ENCODE measurements at regions not wholly inside any gene's neighbourhood (a gene's known extent, or its start where the extent isn't known, plus 50 kb on each side); places are given as distances from the start of the nearest gene placed in this dataset.
"Not testable (repeated sequence)": the region's sequence is repeated elsewhere in the genome, so short reads cannot be mapped to it uniquely, and the experiment has no call there.

DNA sequence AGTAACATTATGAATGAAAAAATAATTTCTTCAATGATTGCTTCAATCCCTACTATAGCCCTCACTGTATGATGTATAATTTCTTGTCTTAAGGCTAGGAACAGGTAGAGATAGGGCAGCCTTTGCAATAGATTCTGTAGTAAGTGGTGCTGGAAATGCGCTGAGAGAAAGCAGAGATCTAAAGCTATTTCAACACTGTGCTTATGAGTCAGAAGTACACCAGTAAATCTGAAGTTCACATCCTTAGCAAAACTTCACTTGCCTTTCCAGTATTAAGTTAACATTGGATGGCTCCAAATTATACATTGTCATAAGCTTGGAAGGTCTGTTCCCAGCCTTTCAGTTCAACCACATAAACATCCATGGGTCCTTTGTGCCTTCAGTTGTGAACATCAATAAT lies 178.2 kb upstream of the EPHA4 start:
- ChIA-PET POLR2A (ENCODE audit: partially characterized antibody) (no interaction called here), CTCF (ENCODE audit: partially characterized antibody) (no interaction called here)
- Histone ChIP-seq H3K27ac (ENCODE audit: low read depth, low read length) (no peak overlapping the region), H3K36me3 (ENCODE audit: insufficient read depth, low read length) (no peaks in the 10 kb centered on the region), H3K4me3 (ENCODE audit: low read length in 2 of 2) (no peak overlapping the region), H3K27me3 (ENCODE audit: insufficient read depth, low read length) (no peaks in the 10 kb centered on the region), H3K9me3 (ENCODE audit: control insufficient read depth in 1 of 2, low read length in 2 of 2) (no peaks in the 10 kb centered on the region), H3K4me1 (ENCODE audit: insufficient read depth, low read length) (no peaks in the 10 kb centered on the region)
- intact Hi-C loops (cut with micrococcal nuclease): no loop called here
- no peaks in the 10 kb centered on the region for H3K36me3 Mint-ChIP-seq
- no peaks in the 10 kb centered on the region for H3K27me3 Mint-ChIP-seq
- H3K27ac Mint-ChIP-seq: no peak overlapping the region
- H3K9me3 Mint-ChIP-seq: peaks cover 0 to 4% (median under 1%) of the 10 kb centered on the region in 8 donors
- H3K4me1 Mint-ChIP-seq: no peaks in the 10 kb centered on the region
- no peak for DNase-seq
- no peak overlapping the region for H3K4me3 Mint-ChIP-seq

DNA sequence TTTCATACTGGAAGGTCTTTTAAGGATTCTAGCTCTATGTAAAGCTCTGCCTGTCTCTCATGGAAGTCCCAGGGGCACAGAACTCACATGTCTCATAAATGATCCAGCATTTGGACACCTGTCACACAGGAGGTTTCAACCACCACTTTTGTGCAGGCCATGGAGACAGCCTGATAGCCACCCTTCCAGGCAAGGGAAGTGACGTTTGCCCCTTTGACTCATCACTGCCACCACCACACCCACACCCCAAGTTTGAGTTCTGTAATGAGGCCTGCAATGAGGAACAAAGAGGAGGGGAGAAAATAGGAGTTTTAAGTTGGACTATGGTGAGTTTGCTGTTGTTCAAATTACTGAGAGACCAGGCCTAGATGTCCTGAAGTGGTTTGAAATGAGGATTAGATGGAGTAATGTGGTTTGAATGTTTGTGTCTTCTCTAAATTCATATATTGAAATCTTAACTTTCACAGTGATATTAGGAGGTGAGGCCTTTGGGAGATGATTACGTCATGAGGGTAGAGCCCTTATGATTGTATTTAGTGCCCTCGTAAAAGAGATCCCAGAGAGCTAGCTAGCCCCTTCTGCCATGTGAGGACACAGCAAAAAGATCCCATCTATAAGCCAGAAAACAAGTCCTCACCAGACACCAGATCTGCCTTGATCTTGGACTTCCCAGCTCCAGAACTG lies 175.3 kb upstream of the EPHA4 start:
- Histone ChIP-seq H3K9me3 (ENCODE audit: control insufficient read depth in 1 of 2, low read length in 2 of 2) (no peaks in the 10 kb centered on the region), H3K27ac (ENCODE audit: low read depth, low read length) (no peak overlapping the region), H3K4me3 (ENCODE audit: low read length in 2 of 2) (no peak overlapping the region), H3K27me3 (ENCODE audit: insufficient read depth, low read length) (no peaks in the 10 kb centered on the region), H3K4me1 (ENCODE audit: insufficient read depth, low read length) (no peaks in the 10 kb centered on the region), H3K36me3 (ENCODE audit: insufficient read depth, low read length) (no peaks in the 10 kb centered on the region)
- H3K4me3 Mint-ChIP-seq: no peak overlapping the region
- intact Hi-C loops (cut with micrococcal nuclease): no loop called here
- no peaks in the 10 kb centered on the region for H3K4me1 Mint-ChIP-seq
- POLR2A ChIA-PET (ENCODE audit: partially characterized antibody): no interaction called here
- CTCF ChIA-PET (ENCODE audit: partially characterized antibody): no interaction called here
- DNase-seq: no peak
- peaks cover 0 to 4% (median 2%) of the 10 kb centered on the region in 8 donors for H3K9me3 Mint-ChIP-seq
- H3K36me3 Mint-ChIP-seq: no peaks in the 10 kb centered on the region
- no peak overlapping the region for H3K27ac Mint-ChIP-seq
- peaks cover 0 to 1% of the 10 kb centered on the region in 2 donors for H3K27me3 Mint-ChIP-seq

DNA sequence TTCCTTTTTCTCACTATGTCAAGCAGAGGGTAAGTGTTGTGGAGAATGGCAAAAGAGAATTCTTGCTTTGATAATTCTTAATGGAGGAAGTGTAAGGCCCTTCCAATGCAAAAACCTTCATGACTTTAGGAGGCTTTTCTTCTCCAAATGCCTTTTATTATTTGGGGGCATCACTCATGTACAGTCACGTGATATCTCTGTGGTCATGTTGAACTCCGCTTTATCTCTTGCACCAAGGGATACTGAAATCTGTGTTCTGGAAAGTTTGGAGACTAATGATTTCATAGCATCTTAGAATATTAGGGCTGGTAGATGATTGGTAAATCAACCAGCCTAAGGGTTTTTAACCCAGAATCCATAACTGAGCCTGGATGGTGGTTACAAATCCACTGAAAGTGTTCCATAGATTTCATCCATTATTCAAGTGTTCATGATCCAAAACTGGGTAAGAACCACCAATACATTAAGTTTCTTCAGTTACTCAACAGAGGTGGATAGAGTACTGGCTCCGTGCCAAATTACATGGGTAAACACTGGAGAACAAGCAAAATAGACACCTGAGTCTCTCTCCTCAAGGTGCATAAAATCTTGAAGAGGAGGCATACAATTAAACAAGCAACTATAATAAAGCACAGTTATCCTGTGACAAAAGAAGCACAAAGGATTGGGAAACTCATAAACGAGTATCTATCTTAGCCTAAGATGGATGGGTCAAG lies 169.6 kb upstream of the EPHA4 start:
- no peaks in the 10 kb centered on the region for H3K4me1 ChIP-seq (ENCODE audit: insufficient read depth, low read length)
- Mint-ChIP-seq H3K4me1 (no peaks in the 10 kb centered on the region), H3K4me3 (no peak overlapping the region), H3K9me3 (peaks cover 0 to 5% (median 0%) of the 10 kb centered on the region in 8 donors), H3K27ac (no peak overlapping the region), H3K27me3 (peaks cover 0 to 1% of the 10 kb centered on the region in 2 donors), H3K36me3 (no peaks in the 10 kb centered on the region)
- H3K4me3 ChIP-seq (ENCODE audit: low read length in 2 of 2): no peak overlapping the region
- H3K27me3 ChIP-seq (ENCODE audit: insufficient read depth, low read length): no peaks in the 10 kb centered on the region
- DNase-seq: no peak
- intact Hi-C loops (cut with micrococcal nuclease): no loop called here
- H3K9me3 ChIP-seq (ENCODE audit: control insufficient read depth in 1 of 2, low read length in 2 of 2): no peaks in the 10 kb centered on the region
- CTCF ChIA-PET (ENCODE audit: partially characterized antibody): no interaction called here
- no peak overlapping the region for H3K27ac ChIP-seq (ENCODE audit: low read depth, low read length)
- H3K36me3 ChIP-seq (ENCODE audit: insufficient read depth, low read length): no peaks in the 10 kb centered on the region
- POLR2A ChIA-PET (ENCODE audit: partially characterized antibody): no interaction called here

DNA sequence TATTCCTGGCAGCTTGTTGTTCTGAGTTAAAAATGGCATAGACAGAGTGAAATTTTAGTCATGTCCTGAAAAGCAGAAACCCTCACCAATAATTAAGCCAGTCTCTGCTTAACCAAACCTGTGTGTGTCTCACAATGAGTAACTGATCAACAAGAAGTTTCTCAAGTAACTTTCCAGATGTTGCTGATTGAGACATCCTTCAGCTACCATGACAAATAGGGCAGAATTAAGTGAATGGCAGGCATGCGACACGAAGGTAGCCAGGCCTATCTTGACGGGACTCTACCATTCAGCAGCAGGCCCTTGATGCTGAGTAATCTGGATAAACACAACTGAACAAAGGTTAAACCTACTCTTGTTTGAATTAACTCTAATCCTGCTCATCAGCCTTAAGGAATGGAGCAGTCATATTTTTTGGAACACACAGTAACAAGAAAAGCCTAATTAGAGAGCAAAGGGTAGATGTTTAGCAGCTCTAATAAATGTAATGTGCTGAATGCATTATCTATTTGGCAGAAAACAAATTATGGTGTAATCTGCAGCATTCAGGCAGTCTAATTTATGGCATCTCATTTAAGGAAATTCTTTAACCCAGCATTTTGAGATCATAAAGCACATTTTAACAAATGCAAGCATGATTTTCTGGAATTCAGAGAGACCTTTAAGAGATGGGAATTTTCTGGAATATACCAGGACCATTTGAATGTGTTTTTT lies 159.5 kb upstream of the EPHA4 start:
- Histone ChIP-seq H3K4me3 (ENCODE audit: low read length in 2 of 2) (no peak overlapping the region), H3K36me3 (ENCODE audit: insufficient read depth, low read length) (no peaks in the 10 kb centered on the region), H3K27me3 (ENCODE audit: insufficient read depth, low read length) (no peaks in the 10 kb centered on the region), H3K27ac (ENCODE audit: low read depth, low read length) (no peak overlapping the region), H3K9me3 (ENCODE audit: control insufficient read depth in 1 of 2, low read length in 2 of 2) (no peaks in the 10 kb centered on the region), H3K4me1 (ENCODE audit: insufficient read depth, low read length) (no peaks in the 10 kb centered on the region)
- CTCF ChIA-PET (ENCODE audit: partially characterized antibody): no interaction called here
- Mint-ChIP-seq H3K36me3 (no peaks in the 10 kb centered on the region), H3K27me3 (no peaks in the 10 kb centered on the region), H3K4me1 (no peaks in the 10 kb centered on the region), H3K27ac (no peak overlapping the region), H3K4me3 (no peak overlapping the region), H3K9me3 (peaks cover 0 to 3% (median 0%) of the 10 kb centered on the region in 8 donors)
- no peak for DNase-seq
- intact Hi-C loops (cut with micrococcal nuclease): no loop called here
- POLR2A ChIA-PET (ENCODE audit: partially characterized antibody): no interaction called here

DNA sequence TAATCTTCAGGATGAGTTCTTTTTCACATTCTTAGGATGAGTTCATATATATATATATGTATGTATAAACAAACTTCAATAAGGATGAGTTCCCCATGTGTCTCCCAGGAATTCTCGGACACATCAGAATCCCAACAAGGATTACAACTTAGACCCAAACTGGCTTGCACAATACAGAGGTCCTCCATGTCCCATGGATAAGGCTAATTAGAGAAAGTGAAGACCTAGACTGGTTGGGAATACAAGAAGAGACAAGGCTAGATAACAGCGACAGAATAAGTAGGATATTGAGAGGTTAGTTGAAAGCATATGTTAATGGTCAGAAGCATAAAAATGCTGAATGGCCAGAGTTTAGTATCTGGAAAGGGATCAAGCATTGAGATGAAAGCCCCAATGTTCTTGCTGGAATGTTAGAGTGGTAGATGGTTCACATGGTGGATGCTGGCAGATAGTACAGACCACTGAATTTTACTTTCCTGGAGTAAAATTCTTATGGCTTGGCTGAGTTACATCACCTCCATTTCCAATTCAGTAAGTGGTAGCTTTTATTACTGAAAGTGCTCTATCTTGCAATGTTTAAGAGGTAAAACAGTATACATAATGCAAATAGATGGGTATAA lies 154.9 kb upstream of the EPHA4 start:
- CTCF ChIA-PET (ENCODE audit: partially characterized antibody): no interaction called here
- H3K4me3 ChIP-seq (ENCODE audit: low read length in 2 of 2): no peak overlapping the region
- no peaks in the 10 kb centered on the region for H3K27me3 ChIP-seq (ENCODE audit: insufficient read depth, low read length)
- no peak overlapping the region for H3K27ac ChIP-seq (ENCODE audit: low read depth, low read length)
- H3K9me3 ChIP-seq (ENCODE audit: control insufficient read depth in 1 of 2, low read length in 2 of 2): no peaks in the 10 kb centered on the region
- no peak for DNase-seq
- peaks cover 0 to 13% (median 4%) of the 10 kb centered on the region in 8 donors for H3K9me3 Mint-ChIP-seq
- intact Hi-C loops (cut with micrococcal nuclease): no loop called here
- H3K27me3 Mint-ChIP-seq: peaks cover 0 to 3% of the 10 kb centered on the region in 2 donors
- POLR2A ChIA-PET (ENCODE audit: partially characterized antibody): no interaction called here
- H3K36me3 Mint-ChIP-seq: no peaks in the 10 kb centered on the region
- no peaks in the 10 kb centered on the region for H3K4me1 ChIP-seq (ENCODE audit: insufficient read depth, low read length)
- H3K4me3 Mint-ChIP-seq: no peak overlapping the region
- H3K4me1 Mint-ChIP-seq: peaks cover 0 to 1% (median 0%) of the 10 kb centered on the region in 4 donors
- no peaks in the 10 kb centered on the region for H3K36me3 ChIP-seq (ENCODE audit: insufficient read depth, low read length)
- no peak overlapping the region for H3K27ac Mint-ChIP-seq

DNA sequence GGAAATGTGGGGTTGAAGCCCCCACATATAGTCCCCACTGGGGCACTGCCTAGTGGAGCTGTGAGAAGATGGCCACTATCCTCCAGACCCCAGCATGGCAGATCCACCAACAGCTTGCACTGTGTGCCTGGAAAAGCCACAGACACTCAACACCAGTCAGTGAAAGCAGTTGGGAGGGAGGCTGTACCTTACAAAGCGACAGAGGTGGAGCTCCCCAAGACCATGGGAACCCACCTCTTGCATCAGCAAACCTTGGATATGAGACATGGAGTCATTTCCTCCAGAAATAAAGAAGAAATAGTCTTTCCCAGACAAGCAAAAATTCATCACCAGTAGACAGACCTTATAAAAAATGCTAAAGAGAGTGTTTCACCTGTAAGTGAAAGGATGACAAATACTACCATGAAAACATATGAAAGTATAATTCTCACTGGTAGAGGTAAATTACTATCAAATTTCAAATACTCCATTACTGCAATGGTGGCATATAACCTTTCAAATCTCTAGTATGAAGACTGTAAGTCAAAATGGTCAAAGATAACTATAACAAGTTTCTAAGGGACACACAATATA lies 152.6 kb upstream of the EPHA4 start:
- CTCF ChIA-PET (ENCODE audit: partially characterized antibody): no interaction called here
- H3K27ac ChIP-seq (ENCODE audit: low read depth, low read length): no peak overlapping the region
- H3K27me3 ChIP-seq (ENCODE audit: insufficient read depth, low read length): no peaks in the 10 kb centered on the region
- Mint-ChIP-seq H3K9me3 (peaks cover 0 to 14% (median 5%) of the 10 kb centered on the region in 8 donors), H3K4me3 (no peak overlapping the region), H3K27ac (peak overlapping the region in 1 of 7 donors; percentile 86), H3K27me3 (peaks cover 0 to 3% of the 10 kb centered on the region in 2 donors), H3K36me3 (no peaks in the 10 kb centered on the region), H3K4me1 (peaks cover 0 to 1% (median 0%) of the 10 kb centered on the region in 4 donors)
- H3K36me3 ChIP-seq (ENCODE audit: insufficient read depth, low read length): no peaks in the 10 kb centered on the region
- no peak overlapping the region for H3K4me3 ChIP-seq (ENCODE audit: low read length in 2 of 2)
- no peak for DNase-seq
- no peaks in the 10 kb centered on the region for H3K9me3 ChIP-seq (ENCODE audit: control insufficient read depth in 1 of 2, low read length in 2 of 2)
- no peaks in the 10 kb centered on the region for H3K4me1 ChIP-seq (ENCODE audit: insufficient read depth, low read length)
- POLR2A ChIA-PET (ENCODE audit: partially characterized antibody): no interaction called here
- intact Hi-C loops (cut with micrococcal nuclease): no loop called here

DNA sequence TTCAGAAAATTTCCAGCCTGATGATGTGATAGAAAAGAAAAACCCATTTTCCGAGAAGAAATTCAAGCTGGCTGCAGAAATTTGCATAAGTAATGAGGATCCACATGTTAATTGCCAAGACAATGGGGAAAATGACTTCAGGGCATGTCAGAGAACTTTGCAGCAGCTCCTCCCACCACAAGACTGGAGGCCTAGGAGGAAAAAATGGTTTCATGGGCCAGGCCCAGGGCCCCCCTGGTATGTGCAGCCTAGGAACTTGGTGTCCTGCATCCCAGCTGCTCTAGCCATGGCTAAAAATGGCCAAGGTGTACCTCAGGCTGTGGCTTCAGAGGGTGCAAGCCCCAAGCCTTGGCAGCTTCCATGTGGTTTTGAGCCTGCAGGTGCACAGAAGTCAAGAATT lies 152.0 kb upstream of the EPHA4 start:
- H3K27me3 ChIP-seq (ENCODE audit: insufficient read depth, low read length); CTCF ChIA-PET (ENCODE audit: partially characterized antibody); H3K4me3 ChIP-seq (ENCODE audit: low read length in 2 of 2); H3K27me3 Mint-ChIP-seq; H3K27ac Mint-ChIP-seq; H3K9me3 ChIP-seq (ENCODE audit: control insufficient read depth in 1 of 2, low read length in 2 of 2); POLR2A ChIA-PET (ENCODE audit: partially characterized antibody); H3K4me3 Mint-ChIP-seq; H3K36me3 ChIP-seq (ENCODE audit: insufficient read depth, low read length); H3K4me1 ChIP-seq (ENCODE audit: insufficient read depth, low read length); H3K36me3 Mint-ChIP-seq; H3K27ac ChIP-seq (ENCODE audit: low read depth, low read length); intact Hi-C loops (cut with micrococcal nuclease); DNase-seq; H3K4me1 Mint-ChIP-seq: not testable (repeated sequence)
- peaks cover 0 to 15% (median 6%) of the 10 kb centered on the region in 8 donors for H3K9me3 Mint-ChIP-seq

Measured in CD4-positive, alpha-beta memory T cell (primary cell).